ENCODE measurements at regions not wholly inside any gene's neighbourhood (a gene's known extent, or its start where the extent isn't known, plus 50 kb on each side); places are given as distances from the start of the nearest gene placed in this dataset.
"Not testable (repeated sequence)": the region's sequence is repeated elsewhere in the genome, so short reads cannot be mapped to it uniquely, and the experiment has no call there.

DNA sequence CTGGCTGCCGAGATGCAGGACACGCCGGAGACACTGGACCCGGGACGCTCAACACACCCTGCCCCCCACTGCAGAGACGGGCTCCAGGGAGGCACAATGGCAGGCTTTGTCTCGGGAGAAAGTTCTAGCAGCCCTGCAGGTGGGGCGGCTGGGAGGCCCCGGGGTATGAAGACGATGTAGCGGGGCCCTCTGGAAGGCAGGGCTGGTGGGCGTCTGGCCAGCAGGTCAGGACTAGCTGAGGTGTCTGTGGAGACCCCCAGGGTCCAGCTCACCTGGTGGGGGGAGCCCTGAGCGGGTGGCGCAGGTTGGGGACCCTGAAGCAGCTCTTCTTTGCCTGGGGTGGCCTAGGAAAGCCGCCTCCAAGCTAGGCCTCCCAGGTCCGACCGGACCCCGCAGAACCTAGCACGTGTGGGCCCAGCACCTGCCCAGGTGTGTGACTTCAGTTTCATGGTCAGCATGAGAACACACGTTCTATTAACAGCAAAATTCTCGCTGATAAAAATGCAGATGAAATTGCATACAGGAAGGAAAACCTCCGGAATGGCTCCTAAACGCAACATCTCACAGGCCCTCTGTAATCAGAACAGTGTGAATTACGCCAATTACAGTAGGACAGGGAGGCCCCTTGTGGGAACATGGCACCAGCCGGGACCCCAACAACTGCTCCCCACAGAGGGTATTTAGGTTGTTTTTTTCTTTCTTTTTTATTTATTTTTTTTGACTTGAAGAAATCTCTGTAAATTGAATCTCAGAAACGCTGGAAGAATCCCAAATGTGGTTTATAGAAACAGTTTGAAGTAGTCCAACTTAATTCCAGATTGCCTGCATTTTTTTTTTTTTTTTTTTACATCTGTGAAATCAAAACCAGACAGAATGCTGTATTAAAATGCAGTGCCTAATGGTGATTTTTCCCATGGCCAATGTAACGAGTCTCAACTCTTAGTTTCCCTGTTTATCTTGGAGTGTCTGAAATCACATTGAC lies 195.6 kb upstream of the ZNF469 start:
- DNase-seq (ENCODE audit: low spot score in 2 of 2); H3K4me3 ChIP-seq; H3K4me1 ChIP-seq; H3K36me3 ChIP-seq; H3K9me3 ChIP-seq; H3K27me3 ChIP-seq; H3K27ac ChIP-seq: not testable (repeated sequence)
- WGBS, 2 donors: 68 to 72% methylated on average over 12 to 13 of the region's 27 CpGs

DNA sequence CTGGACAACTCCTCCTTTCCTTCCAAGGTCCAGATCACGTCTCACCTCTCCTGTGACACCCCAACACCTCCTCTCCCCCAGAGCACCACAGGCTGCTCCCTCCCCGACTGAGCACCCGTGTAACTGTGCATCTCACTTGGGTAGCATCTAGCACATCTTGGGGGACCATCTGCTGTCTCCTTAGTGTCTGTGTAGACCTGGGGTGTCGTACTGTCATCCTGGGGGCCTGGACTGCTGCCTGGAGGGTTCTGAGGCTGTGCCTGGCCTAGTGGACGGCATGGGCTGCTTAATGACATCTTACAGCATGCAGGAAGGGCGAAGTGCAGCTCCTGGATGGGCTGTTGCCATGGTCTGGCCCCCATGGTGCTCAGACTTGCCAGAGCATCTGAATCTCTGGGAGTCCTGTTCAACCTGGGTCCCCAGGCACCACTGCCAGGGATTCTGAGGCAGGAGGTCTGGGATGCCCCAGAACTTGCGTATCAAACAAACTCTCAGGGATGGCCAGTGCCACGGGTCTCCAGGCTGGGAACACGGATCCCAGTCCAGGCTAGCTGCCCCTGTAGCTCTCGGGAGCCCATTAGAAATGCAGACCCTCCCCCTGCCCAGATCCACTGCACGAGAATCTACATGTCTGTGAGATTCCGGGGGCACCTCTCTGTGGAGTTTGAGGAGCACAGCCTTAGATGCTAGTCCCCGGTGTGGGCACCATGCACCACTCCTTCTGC lies 194.4 kb upstream of the ZNF469 start:
- H3K27me3 ChIP-seq; H3K4me3 ChIP-seq; H3K27ac ChIP-seq; DNase-seq (ENCODE audit: low spot score in 2 of 2); H3K36me3 ChIP-seq; H3K4me1 ChIP-seq; H3K9me3 ChIP-seq: not testable (repeated sequence)
- 87 to 100% methylated on average over 1 to 3 of the region's 13 CpGs for WGBS, 2 donors

DNA sequence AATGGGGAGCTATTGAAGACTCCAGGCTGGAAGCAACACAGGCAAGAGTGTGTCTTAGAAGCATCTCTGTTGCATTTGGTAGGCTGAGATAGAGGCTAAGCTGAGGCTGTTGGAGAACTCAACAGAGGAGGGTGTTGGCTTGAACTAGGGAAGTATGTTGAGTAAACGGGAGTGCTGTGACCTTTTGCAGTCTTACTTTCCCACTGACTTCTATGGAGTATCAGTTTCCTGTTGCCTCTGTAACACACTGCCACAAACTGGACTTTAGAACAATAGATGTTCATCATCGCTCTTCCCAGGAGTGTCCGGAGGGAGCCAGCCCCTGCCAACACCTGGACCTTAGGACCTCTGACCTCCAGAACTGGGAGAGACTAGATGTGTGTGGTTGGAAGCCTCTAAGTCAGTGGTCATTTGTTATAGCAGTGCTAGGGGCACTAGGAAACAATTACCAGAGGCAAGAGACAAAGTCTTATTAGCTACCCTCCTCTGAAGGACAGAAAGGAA lies 192.1 kb upstream of the ZNF469 start:
- not testable (repeated sequence) for H3K4me1 ChIP-seq; H3K4me3 ChIP-seq; H3K9me3 ChIP-seq; DNase-seq (ENCODE audit: low spot score in 2 of 2); H3K27ac ChIP-seq; H3K36me3 ChIP-seq; H3K27me3 ChIP-seq
- 60 to 71% methylated on average over 1 to 3 of the region's 3 CpGs for WGBS, 2 donors

DNA sequence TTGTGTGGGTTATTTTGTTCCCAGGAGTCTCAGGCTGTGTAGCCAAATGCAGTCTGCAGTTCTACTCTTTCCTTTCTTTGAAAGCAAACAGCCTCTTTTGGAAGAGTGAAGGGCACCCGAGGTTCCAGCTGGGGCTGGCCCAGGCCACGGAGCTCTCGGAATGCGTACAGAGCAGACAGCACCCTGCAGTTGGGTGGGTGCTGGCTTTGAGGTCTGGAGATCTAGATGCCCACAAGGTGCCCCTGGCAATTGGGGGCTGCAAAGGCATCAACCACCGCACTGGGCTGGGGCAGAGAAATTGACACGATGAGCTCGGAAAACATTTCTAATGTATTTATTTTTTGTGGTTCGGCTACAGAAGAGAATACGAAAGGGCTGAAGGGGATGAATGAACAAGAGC lies 191.6 kb upstream of the ZNF469 start:
- H3K9me3 ChIP-seq; H3K36me3 ChIP-seq; H3K27me3 ChIP-seq; H3K4me3 ChIP-seq; H3K4me1 ChIP-seq; DNase-seq (ENCODE audit: low spot score in 2 of 2); H3K27ac ChIP-seq: not testable (repeated sequence)
- 75 to 92% methylated on average over 7 to 9 of the region's 9 CpGs for WGBS, 2 donors

DNA sequence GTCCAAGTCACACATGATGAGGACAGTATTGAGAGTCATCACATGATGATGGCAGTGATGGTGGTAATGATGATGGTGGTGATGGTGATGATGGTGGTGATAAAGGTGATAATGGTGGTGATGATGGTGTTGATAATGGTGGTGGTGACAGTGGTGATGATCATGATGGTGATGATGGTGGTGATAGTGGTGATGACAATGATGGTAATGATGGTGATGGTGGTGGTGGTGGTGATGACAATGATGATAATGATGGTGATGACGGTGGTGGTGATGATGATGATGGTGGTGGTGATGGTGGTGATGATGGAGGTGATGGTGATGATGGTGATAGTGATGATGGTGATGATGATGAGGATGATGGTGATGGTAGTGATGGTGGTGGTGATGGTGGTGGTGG lies 190.2 kb upstream of the ZNF469 start:
- H3K4me3 ChIP-seq: no peak overlapping the region
- no peak overlapping the region for H3K27ac ChIP-seq
- TF ChIP-seq, protein P1, sequence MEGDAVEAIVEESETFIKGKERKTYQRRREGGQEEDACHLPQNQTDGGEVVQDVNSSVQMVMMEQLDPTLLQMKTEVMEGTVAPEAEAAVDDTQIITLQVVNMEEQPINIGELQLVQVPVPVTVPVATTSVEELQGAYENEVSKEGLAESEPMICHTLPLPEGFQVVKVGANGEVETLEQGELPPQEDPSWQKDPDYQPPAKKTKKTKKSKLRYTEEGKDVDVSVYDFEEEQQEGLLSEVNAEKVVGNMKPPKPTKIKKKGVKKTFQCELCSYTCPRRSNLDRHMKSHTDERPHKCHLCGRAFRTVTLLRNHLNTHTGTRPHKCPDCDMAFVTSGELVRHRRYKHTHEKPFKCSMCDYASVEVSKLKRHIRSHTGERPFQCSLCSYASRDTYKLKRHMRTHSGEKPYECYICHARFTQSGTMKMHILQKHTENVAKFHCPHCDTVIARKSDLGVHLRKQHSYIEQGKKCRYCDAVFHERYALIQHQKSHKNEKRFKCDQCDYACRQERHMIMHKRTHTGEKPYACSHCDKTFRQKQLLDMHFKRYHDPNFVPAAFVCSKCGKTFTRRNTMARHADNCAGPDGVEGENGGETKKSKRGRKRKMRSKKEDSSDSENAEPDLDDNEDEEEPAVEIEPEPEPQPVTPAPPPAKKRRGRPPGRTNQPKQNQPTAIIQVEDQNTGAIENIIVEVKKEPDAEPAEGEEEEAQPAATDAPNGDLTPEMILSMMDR (IDR thresholded peaks at IDR 0.05): no peak
- TF ChIP-seq POLR2A (IDR thresholded peaks at IDR 0.05): no peak
- TF ChIP-seq EP300 (IDR thresholded peaks at IDR 0.05): no peak
- no peaks in the 10 kb centered on the region for H3K27me3 ChIP-seq
- no peaks in the 10 kb centered on the region for H3K36me3 ChIP-seq
- H3K9me3 ChIP-seq: peaks cover 0 to 9% (median 0%) of the 10 kb centered on the region in 4 donors
- no peak for DNase-seq (ENCODE audit: low spot score in 2 of 2)
- 76 to 86% methylated on average over 1 of the region's 1 CpG for WGBS, 2 donors
- no peaks in the 10 kb centered on the region for H3K4me1 ChIP-seq

DNA sequence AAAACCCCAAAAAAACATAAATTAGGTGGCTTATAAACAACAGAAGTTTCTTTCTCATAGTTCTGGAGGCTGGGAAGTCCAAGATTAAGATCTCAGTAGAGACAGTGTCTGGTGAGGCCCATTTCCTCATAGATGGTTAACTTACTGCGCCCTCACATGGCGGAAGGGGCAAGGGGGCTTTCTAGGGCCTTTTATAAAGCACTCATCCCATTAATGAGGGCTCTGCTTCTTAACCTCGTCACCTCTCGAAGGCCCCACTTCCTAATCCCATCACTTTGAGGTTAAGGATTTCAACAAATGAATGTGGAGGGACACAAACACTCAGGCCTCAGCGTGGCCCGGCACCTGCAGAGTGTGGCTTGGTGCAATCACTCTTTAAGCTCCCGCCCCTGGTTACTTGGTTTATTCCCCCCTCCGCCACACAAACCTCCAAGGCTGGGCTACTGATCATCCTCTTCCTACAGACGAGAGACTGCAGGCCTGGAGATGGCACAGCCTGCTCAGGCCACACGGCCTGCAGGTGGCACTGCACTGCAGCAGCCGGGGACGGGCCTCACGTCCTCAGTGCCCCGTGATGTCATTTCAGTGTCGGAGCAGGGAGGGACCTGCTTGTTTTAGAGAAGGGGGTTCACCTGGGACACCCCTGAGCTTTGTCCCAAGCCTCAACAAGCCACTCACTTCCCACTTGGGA lies 188.9 kb upstream of the ZNF469 start:
- 44 to 62% methylated on average over 8 to 13 of the region's 15 CpGs for WGBS, 2 donors
- not testable (repeated sequence) for H3K36me3 ChIP-seq
- peak in 1 of 2 donors; percentile 45 for DNase-seq (ENCODE audit: low spot score in 2 of 2)

More for the DNA sequence above, 188.9 kb upstream of the ZNF469 start:
- H3K4me1 ChIP-seq, H3K9me3 ChIP-seq, H3K4me3 ChIP-seq, H3K27me3 ChIP-seq, H3K27ac ChIP-seq: not testable (repeated sequence)
- TF ChIP-seq, protein P1 (IDR thresholded peaks at IDR 0.05): peak; percentile 31 to 72 (median 61)
